CD4-positive, alpha-beta T cell treated with Interleukin-21 for 1 hour (primary cell): ENCODE measurements at regions not wholly inside any gene's neighbourhood (a gene's known extent, or its start where the extent isn't known, plus 50 kb on each side); places are given as distances from the start of the nearest gene placed in this dataset.
A peak's percentile ranks its signal among the peaks of the same experiment; 100 is the strongest.

ENCODE experiments used
- DNase-seq: peaks from one replicate; pipeline ENCODE4 v3.0.0-alpha.2; 2020

DNA sequence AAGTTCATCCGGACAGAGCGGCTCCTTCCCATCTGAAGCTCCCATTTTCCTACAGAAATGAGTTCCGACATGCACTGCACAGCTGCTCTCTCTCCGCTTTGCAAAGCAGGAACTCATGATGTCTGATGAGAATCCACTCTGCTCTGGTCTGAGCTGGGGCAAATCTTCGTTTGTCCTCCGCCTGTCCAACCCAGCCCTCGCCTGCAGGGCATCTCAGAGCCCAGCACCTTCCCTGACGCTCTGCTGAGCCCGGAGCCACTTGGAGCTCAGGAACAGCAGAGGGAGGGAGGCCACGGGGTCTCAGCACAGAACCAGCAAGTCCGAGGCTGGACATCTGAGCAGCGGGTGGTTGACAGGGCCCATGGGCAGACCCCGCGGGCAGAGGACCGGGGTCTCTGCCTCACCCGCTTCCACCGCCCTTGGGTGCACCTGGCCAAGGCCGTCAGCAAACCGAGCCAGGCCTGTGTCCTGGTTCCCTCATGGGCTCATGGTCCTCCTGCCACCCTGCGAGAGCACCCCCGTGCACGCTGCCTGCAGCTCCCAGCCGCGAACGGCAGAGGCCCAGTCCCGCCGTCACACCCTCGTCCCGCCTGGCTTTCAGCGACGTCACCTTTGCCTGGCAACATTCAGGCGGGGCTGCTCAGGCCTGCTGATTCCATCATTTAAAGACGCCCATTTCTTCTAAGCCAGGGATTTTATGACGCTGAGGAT, 78.5 kb upstream of the BHLHE23 start:
- DNase-seq = no peak

DNA sequence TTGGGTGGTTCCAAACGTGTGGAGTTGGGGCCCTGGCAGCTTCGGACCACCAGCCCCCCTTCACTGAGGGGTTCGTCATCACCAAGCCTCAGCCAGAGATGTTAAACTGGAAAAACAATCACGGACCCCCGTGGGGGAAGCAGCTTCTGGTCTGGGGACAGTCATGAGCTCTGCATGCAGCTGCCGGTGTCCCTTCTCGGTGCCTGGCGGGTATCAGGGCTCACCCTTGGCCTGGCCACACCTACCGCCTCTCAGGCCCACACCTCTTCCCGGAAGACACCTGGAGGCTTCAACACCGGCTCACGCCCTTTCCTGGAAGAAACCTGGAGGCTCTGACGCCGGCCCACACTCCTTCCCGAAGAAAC, 77.8 kb upstream of the BHLHE23 start:
- no peak for DNase-seq

DNA sequence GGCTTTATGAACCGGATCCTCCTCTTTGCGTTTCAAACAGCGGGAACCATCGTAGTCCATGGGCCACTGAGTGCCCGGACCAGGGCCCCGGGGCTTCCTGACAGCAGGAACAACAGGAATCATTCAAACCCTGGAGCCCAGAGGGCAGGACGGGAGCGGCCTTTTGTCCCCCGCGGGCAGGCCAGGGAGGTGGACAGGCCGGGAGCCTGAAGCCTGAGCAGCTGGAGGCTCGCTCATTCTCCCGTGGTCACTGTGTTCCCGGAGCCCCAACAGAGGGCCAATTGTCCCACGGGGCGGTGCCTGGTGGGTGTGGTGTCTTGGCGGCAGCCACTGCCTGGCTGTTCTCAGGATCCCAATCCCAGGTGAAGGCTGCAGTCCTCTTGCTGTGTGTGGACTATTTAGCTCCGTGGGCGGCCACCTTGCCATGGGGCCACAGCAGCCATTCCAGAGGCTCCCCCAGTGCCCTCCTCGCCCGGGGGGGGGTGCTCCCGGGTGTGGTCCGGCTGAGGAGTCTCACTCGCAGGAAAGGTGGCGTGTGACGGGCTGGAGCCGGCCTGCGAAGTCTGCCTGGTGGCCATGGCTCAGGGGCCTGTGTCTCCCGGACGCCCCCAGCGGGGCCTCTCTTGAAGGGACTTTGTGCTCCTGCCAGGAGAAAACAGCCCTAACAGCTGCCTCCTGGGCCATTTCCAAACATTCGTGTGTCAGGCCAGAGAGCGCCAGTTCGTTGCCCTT, 77.2 kb upstream of the BHLHE23 start:
- DNase-seq = no peak

GRCh38 chr20:63082939-63083735, 76.4 kb upstream of the BHLHE23 start:
- no peak for DNase-seq

DNA sequence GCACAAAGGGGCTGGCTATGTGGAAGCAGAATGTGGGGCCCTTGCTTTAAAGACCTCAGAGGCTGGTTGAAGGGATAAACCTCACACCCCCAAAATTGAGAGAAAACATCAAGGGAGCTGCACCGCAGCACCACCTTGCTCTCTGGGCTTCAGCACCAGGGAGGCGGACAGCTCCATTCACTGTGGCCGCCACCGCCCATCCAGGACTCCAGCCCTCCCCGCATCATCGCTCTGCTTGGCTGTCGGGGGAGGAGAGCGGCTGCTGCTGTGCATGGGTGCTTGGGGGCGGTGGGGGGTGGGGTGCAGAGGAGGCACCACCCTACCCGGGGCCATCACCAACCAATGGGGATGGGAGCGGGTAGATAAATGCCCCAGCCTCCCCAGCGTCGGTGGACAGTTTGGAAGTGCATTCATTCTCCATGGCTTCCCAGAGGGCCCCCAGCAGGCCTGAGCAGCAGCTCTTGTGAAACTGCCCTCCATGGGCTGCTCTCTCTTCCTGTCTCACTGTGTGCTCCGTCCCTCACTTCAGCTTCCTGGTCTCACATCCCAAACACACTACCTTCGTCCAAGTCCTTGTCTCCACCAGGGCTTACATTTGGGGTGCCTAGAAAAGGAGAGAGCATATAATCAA, 75.7 kb upstream of the BHLHE23 start:
- peak; percentile 6 for DNase-seq

- DNase-seq = no peak
Observed at GRCh38 chr20:63081831-63082230, 75.1 kb upstream of the BHLHE23 start.

DNA sequence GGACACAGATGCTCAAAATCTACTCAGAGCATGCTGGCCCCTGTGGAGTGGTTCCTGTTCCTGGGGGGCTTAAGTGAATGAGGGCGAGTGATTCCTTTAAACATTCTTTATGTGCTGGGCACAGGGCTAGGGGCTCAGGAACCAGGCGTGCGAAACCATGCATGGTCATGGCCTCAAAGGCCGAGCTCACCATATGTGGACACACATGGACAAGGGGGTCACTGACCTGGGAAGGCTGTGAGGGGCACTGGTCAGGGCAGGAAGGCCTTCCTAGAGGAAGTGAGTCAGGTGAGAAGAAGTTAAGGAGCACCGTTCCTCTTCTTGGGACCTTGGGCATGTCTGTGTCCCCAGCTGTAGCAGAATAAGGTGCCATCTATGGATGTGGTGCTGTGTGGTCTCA, 74.6 kb upstream of the BHLHE23 start:
- no peak for DNase-seq

- no peak for DNase-seq
Observed at GRCh38 chr20:63080811-63081210, 74.0 kb upstream of the BHLHE23 start.

DNA sequence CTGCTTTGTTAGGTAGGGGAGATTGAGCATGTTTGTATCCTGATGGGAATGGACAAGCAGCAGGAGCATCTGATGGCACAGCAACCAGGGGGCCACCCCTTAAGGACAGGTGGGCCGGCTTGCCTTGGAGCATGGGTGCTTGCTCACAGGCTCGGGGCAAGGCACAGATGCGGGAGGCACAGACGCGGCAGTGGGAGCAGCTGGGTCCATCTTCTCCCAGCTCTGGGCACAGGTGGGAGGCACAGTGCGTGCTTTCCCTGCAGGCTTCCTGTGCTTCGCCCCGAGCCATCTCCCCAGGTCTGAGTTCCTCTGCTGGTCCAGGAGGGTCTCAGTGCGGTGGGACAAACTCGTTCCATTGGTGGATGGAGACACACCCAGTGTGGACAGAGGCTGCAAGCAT, 73.6 kb upstream of the BHLHE23 start:
- DNase-seq = no peak

DNA sequence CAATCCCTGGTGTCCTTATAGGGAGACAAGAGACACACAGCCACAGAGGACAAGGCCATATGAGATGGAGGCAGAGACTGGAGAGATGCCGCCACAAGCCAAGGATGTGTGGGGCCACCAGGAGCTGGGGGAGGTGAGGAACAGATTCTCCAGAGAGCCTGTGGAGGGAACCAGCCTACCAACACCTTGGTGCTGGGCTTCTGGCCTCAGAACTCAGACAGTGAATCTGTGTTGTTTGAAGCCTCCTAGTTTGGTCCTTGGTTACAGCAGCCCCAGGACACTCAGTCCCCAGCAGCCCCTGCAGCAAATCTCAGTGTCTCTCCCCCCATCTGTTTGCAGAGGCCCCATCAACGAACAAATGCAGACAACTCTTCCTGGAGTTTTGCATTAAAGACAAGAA, 73.2 kb upstream of the BHLHE23 start:
- DNase-seq = no peak

GRCh38 chr20:63077705-63078104, 70.9 kb upstream of the BHLHE23 start:
- DNase-seq = no peak

DNA sequence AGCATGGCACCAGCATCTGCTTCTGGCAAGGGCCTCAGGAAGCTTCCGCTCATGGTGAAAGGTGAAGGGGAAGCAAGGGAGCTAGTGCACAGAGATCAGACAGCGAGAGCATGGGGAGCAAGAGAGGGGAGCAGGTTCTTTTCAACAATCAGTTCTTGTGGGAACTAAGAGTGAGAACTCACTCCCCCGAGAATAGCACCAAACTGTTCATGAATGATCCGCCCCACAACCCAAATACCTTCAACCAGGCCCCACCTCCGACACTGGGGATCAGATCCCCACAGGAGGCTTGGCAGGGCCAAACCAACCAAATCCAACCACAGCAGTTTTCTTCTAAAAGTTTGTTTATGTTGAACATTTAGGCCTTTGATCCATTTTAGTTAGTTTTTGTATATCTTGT, 69.7 kb upstream of the BHLHE23 start:
- no peak for DNase-seq

GRCh38 chr20:63074631-63075030, 67.9 kb upstream of the BHLHE23 start:
- no peak for DNase-seq

DNA sequence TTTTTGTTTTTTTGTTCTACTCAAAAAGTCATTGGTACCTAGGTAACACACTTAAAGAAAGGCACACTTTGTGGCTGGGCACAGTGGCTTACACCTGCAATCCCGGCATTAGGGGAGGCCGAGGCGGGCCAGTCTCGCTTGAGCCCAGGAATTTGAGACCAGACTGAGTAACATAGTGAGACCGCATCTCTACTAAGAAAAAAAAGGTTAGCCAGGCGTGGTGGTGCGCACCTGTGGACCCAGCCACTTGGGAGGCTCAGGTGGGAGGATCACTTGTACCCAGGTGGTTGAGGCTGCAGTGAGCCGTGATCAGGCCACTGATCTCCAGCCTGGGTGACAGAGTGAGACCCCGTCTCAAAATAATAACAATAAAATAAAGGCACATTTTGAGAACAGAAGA, 67.4 kb upstream of the BHLHE23 start:
- no peak for DNase-seq

GRCh38 chr20:63073738-63074065, 66.9 kb upstream of the BHLHE23 start:
- DNase-seq = no peak

DNA sequence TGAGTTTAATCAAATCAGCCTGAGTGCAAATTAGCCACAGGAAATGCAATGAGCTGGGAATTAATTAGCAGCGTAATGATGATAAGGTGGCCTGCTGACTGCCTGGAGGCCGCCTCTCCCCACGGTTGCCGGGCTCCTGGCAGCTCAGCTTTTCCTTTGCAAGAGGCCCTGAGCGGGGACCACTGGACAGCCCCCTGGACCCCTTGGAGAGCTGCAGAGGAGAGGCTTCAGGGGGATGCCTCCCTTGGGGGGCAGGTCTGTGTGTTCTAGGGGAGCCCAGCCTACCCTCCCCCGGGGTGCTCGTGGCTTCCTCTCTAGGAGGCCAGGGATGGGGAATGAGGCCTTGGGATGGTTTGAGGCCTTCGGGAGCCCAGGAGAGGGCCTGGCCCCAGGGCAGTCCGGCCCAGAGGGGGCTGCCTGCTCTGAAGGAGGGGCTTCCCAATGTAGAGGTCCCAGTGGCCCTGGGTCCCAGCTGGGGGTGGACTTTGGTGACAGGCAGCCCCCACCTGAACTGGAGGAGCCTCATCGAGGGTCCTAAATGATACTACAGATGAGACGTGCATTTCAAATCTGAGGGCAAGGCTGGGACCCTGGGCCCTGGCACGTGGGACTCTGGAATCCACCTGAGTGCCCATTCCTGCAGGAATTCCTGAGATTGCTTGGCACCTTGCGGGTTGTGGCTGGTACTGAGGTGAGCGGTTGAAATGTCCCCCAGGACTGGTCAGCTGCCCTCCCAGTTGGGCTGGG, 66.4 kb upstream of the BHLHE23 start:
- DNase-seq = no peak

GRCh38 chr20:63072231-63072791, 65.5 kb upstream of the BHLHE23 start:
- no peak for DNase-seq

- DNase-seq = peak; percentile 4
Observed at GRCh38 chr20:63071541-63072181, 64.9 kb upstream of the BHLHE23 start.

GRCh38 chr20:63070771-63071540, 64.2 kb upstream of the BHLHE23 start:
- no peak for DNase-seq

GRCh38 chr20:63070301-63070625, 63.5 kb upstream of the BHLHE23 start:
- DNase-seq = no peak

GRCh38 chr20:63068711-63069367, 62.1 kb upstream of the BHLHE23 start:
- no peak for DNase-seq
